HG03565 (cell line): ENCODE measurements at regions not wholly inside any gene's neighbourhood (a gene's known extent, or its start where the extent isn't known, plus 50 kb on each side); places are given as distances from the start of the nearest gene placed in this dataset.
"Not testable (repeated sequence)": the region's sequence is repeated elsewhere in the genome, so short reads cannot be mapped to it uniquely, and the experiment has no call there.

Experiments used
- ATAC-seq: cut with Tn5 transposase; IDR thresholded peaks from one replicate; pipeline ENCODE4 v1.9.1; 2021; ENCODE audit warnings: mild to moderate bottlenecking, moderate library complexity; ENCODE audit not compliant: unreplicated experiment

DNA sequence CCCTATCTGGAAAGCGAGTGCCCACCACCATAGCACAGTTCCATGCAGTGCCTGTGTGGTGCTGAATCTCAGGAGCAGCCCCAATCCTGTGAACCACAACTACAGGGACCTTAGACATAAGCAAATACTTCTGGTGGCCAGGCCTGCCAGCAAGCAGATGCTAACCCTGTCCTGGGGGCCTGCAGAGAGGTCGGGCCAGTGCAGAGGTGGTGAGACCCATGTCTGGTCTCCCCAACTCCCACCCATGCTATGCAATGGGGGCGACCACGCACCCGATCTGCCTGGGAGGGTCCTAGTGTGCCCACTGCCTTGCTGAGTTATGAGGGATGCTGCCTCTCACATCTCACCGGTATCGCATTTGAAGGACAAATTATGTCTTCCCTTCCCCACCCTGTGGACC is 151.6 kb upstream of the ZNF337 start:
- ATAC-seq, result no peak

DNA sequence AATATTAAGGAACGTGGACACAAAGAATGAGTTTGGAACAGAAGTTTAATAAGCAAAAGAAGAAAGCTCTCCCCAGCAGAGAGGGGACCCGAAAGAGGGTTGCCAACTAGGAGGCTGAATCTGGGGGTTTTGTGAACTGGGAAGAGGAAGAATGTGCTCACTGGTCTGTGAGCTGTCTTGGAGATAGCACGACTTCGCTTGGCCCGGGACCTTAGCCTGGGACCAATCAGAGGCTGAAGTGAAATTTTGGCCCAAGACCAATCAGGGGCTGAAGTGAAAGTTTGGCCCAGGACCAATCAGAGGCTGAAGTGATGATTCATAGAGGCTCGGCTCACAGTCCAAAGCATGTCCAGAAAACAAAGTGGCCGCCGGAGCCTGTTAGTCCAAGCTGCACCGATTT is 148.0 kb upstream of the ZNF337 start:
- peak; percentile 75 for ATAC-seq

DNA sequence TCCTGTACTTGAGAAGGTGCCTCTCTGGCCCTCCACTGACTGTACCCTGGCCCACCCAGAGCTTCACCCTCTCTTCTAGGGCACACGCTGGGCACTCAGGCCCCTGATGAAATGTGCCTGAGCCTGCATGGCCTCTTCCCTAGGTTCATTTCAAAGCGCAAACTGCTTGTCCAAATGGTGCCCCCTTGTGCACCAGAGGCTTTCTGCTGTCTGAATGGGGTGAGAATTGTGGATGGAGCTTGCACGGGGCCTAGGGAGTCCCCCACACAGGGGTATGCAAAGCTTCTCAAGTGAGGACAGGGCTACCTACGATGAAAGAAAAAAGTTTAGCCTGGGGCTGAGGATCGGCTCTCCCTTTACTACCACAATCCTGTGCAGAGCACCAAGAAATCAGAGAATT is 116.9 kb upstream of the ZNF337 start:
- ATAC-seq, result not testable (repeated sequence)

- ATAC-seq, result not testable (repeated sequence)
These were observed 101.7 kb upstream of the ZNF337 start for GRCh38 chr20:25798174-25798993.

GRCh38 chr20:25797062-25797461 is 100.4 kb upstream of the ZNF337 start:
- ATAC-seq, result not testable (repeated sequence)

- not testable (repeated sequence) for ATAC-seq
These were observed 80.6 kb upstream of the ZNF337 start for GRCh38 chr20:25777241-25777640.

- not testable (repeated sequence) for ATAC-seq
These were observed 78.1 kb upstream of the ZNF337 start for GRCh38 chr20:25774711-25775110.

GRCh38 chr20:25774203-25774602 is 77.5 kb upstream of the ZNF337 start:
- not testable (repeated sequence) for ATAC-seq

- not testable (repeated sequence) for ATAC-seq
These were observed 75.8 kb upstream of the ZNF337 start for GRCh38 chr20:25772437-25772836.

DNA sequence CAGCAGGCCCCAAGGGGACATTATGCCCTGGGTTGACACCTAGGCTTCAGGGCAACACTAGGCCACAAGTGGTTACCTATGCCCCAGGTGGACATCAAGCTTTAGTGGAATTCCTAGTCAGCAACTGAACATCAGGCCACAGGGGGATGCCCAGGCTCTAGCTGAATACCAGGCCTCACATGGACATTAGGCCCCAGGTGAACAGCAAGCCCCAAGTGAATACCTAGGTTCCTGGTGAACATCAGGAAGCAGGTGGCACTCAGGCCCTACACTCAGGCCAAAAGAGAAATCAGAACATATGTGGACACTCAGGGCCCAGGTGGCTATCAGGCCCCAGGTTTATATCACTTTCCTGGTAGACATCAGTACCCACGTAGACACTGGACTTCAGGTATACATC is 75.2 kb upstream of the ZNF337 start:
- not testable (repeated sequence) for ATAC-seq

GRCh38 chr20:25761596-25761995 is 64.9 kb upstream of the ZNF337 start:
- no peak for ATAC-seq

DNA sequence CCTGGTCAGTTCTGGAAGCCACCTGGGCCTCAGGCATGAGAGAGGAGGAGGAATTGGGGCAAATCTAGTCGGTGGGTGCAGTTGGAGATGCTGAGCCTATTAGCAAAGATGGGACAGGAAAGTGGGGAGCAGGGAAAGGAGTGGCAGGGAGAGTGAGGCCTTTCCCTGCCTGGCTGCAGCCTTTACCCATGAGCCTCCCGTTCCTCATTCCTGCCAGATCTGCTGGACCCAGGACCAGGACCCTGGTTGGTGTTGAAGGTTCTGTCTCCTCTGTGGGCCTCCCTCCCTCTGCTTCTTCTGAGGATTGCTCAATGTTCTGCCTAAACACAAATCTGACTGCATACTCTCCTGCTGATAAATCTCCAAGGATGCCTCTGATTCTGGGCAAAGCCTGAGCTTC is 64.4 kb upstream of the ZNF337 start:
- not testable (repeated sequence) for ATAC-seq

DNA sequence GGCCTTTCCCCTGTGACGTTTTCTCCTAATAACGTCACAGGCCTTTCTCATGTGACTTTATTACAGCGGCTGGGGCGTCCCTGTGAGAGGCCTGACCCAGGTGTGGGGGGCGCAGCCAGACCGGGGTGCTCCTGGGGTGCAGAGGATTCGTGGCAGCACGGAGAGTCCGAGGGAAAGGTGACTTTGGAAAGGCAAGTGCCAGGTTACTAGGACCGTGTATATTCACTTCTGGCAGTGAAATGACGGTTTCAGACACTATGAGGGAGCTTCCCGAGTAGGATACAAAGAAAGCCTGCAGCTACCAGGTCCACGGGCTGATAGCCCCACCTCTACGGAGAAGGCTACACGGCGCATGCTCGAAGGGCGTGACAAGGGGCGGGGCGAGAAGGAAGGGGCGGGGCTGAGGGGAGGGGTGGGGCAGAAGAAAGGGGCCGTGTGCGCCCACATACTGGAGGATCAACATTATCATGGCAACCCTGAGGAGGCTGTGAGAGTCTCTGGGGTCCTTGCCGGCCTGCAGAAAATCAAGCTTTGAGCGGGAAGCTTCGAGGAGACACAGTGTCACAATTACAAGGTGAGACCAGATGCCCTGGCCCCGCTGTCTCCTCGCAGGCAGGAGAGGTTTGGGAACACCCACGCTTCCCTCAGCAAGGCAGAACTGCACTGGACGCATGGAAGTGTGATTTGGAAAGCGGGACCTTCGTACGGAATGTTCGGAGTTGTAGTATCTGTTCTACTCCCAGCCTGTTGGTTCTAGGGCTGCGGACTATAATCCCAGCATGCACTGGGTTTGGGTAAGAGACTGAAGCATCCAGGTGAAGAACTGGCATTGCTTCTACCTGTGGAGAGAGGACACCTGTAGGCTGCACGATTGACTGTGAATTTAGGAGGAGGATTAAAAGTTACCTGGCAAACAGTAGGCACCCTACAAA is 54.4 kb upstream of the ZNF337 start:
- peak; percentile 78 for ATAC-seq

GRCh38 chr20:25750220-25750764 is 53.6 kb upstream of the ZNF337 start:
- no peak for ATAC-seq

- no peak for ATAC-seq
These were observed 53.0 kb upstream of the ZNF337 start for GRCh38 chr20:25749649-25750048.
